ENCODE measurements at regions not wholly inside any gene's neighbourhood (a gene's known extent, or its start where the extent isn't known, plus 50 kb on each side); places are given as distances from the start of the nearest gene placed in this dataset.
"Not testable (repeated sequence)": the region's sequence is repeated elsewhere in the genome, so short reads cannot be mapped to it uniquely, and the experiment has no call there.

GRCh38 chr20:60102665-60103210 lies 144.5 kb downstream of the CDH26 start:
- peaks cover 14 to 26% of the 10 kb centered on the region in 2 donors for H3K4me1 Mint-ChIP-seq (ENCODE audit: low read depth in 2 of 2)
- H3K4me3 Mint-ChIP-seq: no peak overlapping the region
- DNase-seq (ENCODE audit: low spot score) (no peak), ATAC-seq (no peak)
- H3K9me3 Mint-ChIP-seq: no peaks in the 10 kb centered on the region
- peaks cover 4% of the 10 kb centered on the region for H3K36me3 Mint-ChIP-seq
- H3K27me3 Mint-ChIP-seq: no peaks in the 10 kb centered on the region
- no peak overlapping the region for H3K27ac Mint-ChIP-seq

GRCh38 chr20:60104993-60105803 lies 147.0 kb downstream of the CDH26 start:
- no peak for DNase-seq (ENCODE audit: low spot score)
- no peak overlapping the region for H3K4me3 Mint-ChIP-seq
- ATAC-seq: no peak
- no peaks in the 10 kb centered on the region for H3K9me3 Mint-ChIP-seq
- no peaks in the 10 kb centered on the region for H3K27me3 Mint-ChIP-seq
- no peak overlapping the region for H3K27ac Mint-ChIP-seq
- H3K4me1 Mint-ChIP-seq (ENCODE audit: low read depth in 2 of 2): peaks cover 12 to 18% of the 10 kb centered on the region in 2 donors
- peaks cover 4% of the 10 kb centered on the region for H3K36me3 Mint-ChIP-seq

GRCh38 chr20:60106186-60106585 lies 148.0 kb downstream of the CDH26 start:
- not testable (repeated sequence) for ATAC-seq; H3K27ac Mint-ChIP-seq; H3K36me3 Mint-ChIP-seq; H3K9me3 Mint-ChIP-seq; H3K27me3 Mint-ChIP-seq; DNase-seq (ENCODE audit: low spot score); H3K4me3 Mint-ChIP-seq
- peaks cover 3 to 11% of the 10 kb centered on the region in 2 donors for H3K4me1 Mint-ChIP-seq (ENCODE audit: low read depth in 2 of 2)

GRCh38 chr20:60107621-60108390 lies 149.6 kb downstream of the CDH26 start:
- H3K4me3 Mint-ChIP-seq: no peak overlapping the region
- no peak for ATAC-seq
- no peaks in the 10 kb centered on the region for H3K27me3 Mint-ChIP-seq
- H3K27ac Mint-ChIP-seq: no peak overlapping the region
- no peaks in the 10 kb centered on the region for H3K36me3 Mint-ChIP-seq
- H3K9me3 Mint-ChIP-seq: no peaks in the 10 kb centered on the region
- peaks cover 0 to 4% of the 10 kb centered on the region in 2 donors for H3K4me1 Mint-ChIP-seq (ENCODE audit: low read depth in 2 of 2)
- no peak for DNase-seq (ENCODE audit: low spot score)

GRCh38 chr20:60108397-60108796 lies 150.2 kb downstream of the CDH26 start:
- no peak overlapping the region for H3K4me3 Mint-ChIP-seq
- H3K27me3 Mint-ChIP-seq: no peaks in the 10 kb centered on the region
- H3K27ac Mint-ChIP-seq: no peak overlapping the region
- peaks cover 0 to 4% of the 10 kb centered on the region in 2 donors for H3K4me1 Mint-ChIP-seq (ENCODE audit: low read depth in 2 of 2)
- no peaks in the 10 kb centered on the region for H3K36me3 Mint-ChIP-seq
- no peaks in the 10 kb centered on the region for H3K9me3 Mint-ChIP-seq
- no peak for ATAC-seq
- no peak for DNase-seq (ENCODE audit: low spot score)

- DNase-seq (ENCODE audit: low spot score): no peak
- Mint-ChIP-seq H3K9me3 (no peaks in the 10 kb centered on the region), H3K4me3 (no peak overlapping the region), H3K27me3 (peaks cover 0 to 4% of the 10 kb centered on the region in 2 donors), H3K36me3 (no peaks in the 10 kb centered on the region), H3K27ac (no peak overlapping the region), H3K4me1 (ENCODE audit: low read depth in 2 of 2) (peaks cover 10 to 13% of the 10 kb centered on the region in 2 donors)
- ATAC-seq: peak in 1 of 2 donors; percentile 57
Measured at GRCh38 chr20:60113024-60113724, 155.0 kb downstream of the CDH26 start.

GRCh38 chr20:60113771-60114170 lies 155.5 kb downstream of the CDH26 start:
- peaks cover 0 to 4% of the 10 kb centered on the region in 2 donors for H3K27me3 Mint-ChIP-seq
- H3K4me1 Mint-ChIP-seq (ENCODE audit: low read depth in 2 of 2): peaks cover 10 to 13% of the 10 kb centered on the region in 2 donors
- DNase-seq (ENCODE audit: low spot score): no peak
- H3K36me3 Mint-ChIP-seq: no peaks in the 10 kb centered on the region
- no peak overlapping the region for H3K27ac Mint-ChIP-seq
- H3K4me3 Mint-ChIP-seq: no peak overlapping the region
- no peaks in the 10 kb centered on the region for H3K9me3 Mint-ChIP-seq
- no peak for ATAC-seq

- Mint-ChIP-seq H3K36me3 (no peaks in the 10 kb centered on the region), H3K4me3 (no peak overlapping the region), H3K27ac (no peak overlapping the region), H3K27me3 (peaks cover 0 to 4% of the 10 kb centered on the region in 2 donors), H3K9me3 (no peaks in the 10 kb centered on the region), H3K4me1 (ENCODE audit: low read depth in 2 of 2) (peaks cover 10 to 13% of the 10 kb centered on the region in 2 donors)
- no peak for DNase-seq (ENCODE audit: low spot score)
- no peak for ATAC-seq
Measured at GRCh38 chr20:60115451-60115850, 157.2 kb downstream of the CDH26 start.

GRCh38 chr20:60116128-60116909 lies 158.1 kb downstream of the CDH26 start:
- H3K36me3 Mint-ChIP-seq: no peaks in the 10 kb centered on the region

GRCh38 chr20:60117065-60117464 lies 158.8 kb downstream of the CDH26 start:
- no peak overlapping the region for H3K27ac Mint-ChIP-seq
- no peaks in the 10 kb centered on the region for H3K36me3 Mint-ChIP-seq
- H3K27me3 Mint-ChIP-seq: peaks cover 0 to 4% of the 10 kb centered on the region in 2 donors
- peak overlapping the region; percentile 12 for H3K4me3 Mint-ChIP-seq
- no peaks in the 10 kb centered on the region for H3K9me3 Mint-ChIP-seq
- peaks cover 10 to 13% of the 10 kb centered on the region in 2 donors for H3K4me1 Mint-ChIP-seq (ENCODE audit: low read depth in 2 of 2)
- DNase-seq (ENCODE audit: low spot score) (no peak), ATAC-seq (no peak)

More at GRCh38 chr20:60116128-60116909, 158.1 kb downstream of the CDH26 start:
- H3K9me3 Mint-ChIP-seq: no peaks in the 10 kb centered on the region
- H3K27me3 Mint-ChIP-seq: peaks cover 0 to 4% of the 10 kb centered on the region in 2 donors
- H3K27ac Mint-ChIP-seq: no peak overlapping the region
- peaks cover 10 to 13% of the 10 kb centered on the region in 2 donors for H3K4me1 Mint-ChIP-seq (ENCODE audit: low read depth in 2 of 2)
- peak in 1 of 2 donors; percentile 61 for ATAC-seq
- no peak for DNase-seq (ENCODE audit: low spot score)
- no peak overlapping the region for H3K4me3 Mint-ChIP-seq

- Mint-ChIP-seq H3K36me3 (no peaks in the 10 kb centered on the region), H3K27ac (no peak overlapping the region), H3K4me1 (ENCODE audit: low read depth in 2 of 2) (peaks cover 5% of the 10 kb centered on the region in 2 donors), H3K27me3 (peaks cover 0 to 4% of the 10 kb centered on the region in 2 donors), H3K4me3 (no peak overlapping the region), H3K9me3 (no peaks in the 10 kb centered on the region)
- DNase-seq (ENCODE audit: low spot score) (no peak), ATAC-seq (no peak)
Measured at GRCh38 chr20:60121903-60122302, 163.7 kb downstream of the CDH26 start.

GRCh38 chr20:60122671-60123070 lies 164.4 kb downstream of the CDH26 start:
- no peak for ATAC-seq
- Mint-ChIP-seq H3K27ac (no peak overlapping the region), H3K4me1 (ENCODE audit: low read depth in 2 of 2) (no peaks in the 10 kb centered on the region)

GRCh38 chr20:60123096-60123495 lies 164.9 kb downstream of the CDH26 start:
- H3K36me3 Mint-ChIP-seq: no peaks in the 10 kb centered on the region
- DNase-seq (ENCODE audit: low spot score): no peak
- no peak for ATAC-seq

More at GRCh38 chr20:60122671-60123070, 164.4 kb downstream of the CDH26 start:
- no peaks in the 10 kb centered on the region for H3K36me3 Mint-ChIP-seq
- DNase-seq (ENCODE audit: low spot score): no peak
- no peaks in the 10 kb centered on the region for H3K9me3 Mint-ChIP-seq
- no peaks in the 10 kb centered on the region for H3K27me3 Mint-ChIP-seq
- H3K4me3 Mint-ChIP-seq: no peak overlapping the region

More at GRCh38 chr20:60123096-60123495, 164.9 kb downstream of the CDH26 start:
- H3K27ac Mint-ChIP-seq: no peak overlapping the region
- H3K4me3 Mint-ChIP-seq: no peak overlapping the region
- no peaks in the 10 kb centered on the region for H3K4me1 Mint-ChIP-seq (ENCODE audit: low read depth in 2 of 2)
- no peaks in the 10 kb centered on the region for H3K27me3 Mint-ChIP-seq
- H3K9me3 Mint-ChIP-seq: no peaks in the 10 kb centered on the region

Measured in natural killer cell treated with Interleukin-12 subunit alpha and Interleukin-12 subunit beta and Interleukin-15 and Interleukin-18, amount 100 ng/mL, for 72 hours (primary cell).